ENCODE measurements at regions not wholly inside any gene's neighbourhood (a gene's known extent, or its start where the extent isn't known, plus 50 kb on each side); places are given as distances from the start of the nearest gene placed in this dataset.

DNA sequence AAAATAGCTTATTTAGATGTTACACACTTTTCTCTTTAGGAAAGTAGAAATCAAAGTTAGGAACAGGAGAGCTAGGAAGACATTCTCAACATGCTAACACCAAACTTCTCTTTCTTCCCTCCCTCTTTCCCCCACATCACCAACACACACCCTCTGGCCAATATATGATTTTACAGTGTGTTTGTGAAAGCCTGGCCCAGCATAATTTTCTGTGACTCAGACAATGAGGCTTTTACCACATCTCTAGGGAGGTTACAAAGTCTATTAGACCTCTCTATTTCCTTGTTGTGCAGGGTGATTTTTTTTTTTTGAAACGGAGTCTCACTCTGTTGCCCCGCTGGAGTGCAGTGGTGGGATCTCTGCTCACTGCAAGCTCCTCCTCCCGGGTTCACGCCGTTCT, 189.9 kb downstream of the AASDH start:
- no peak overlapping the region for H3K4me2 ChIP-seq (ENCODE audit: low read depth, low read length)
- POLR2A ChIA-PET = no interaction called here
- peak; percentile 54 for TF ChIP-seq ZNF121 (CRISPR knock-in tag; IDR thresholded peaks at IDR 0.05)
- TF ChIP-seq THAP7 (CRISPR knock-in tag; IDR thresholded peaks at IDR 0.05) = no peak
- H3K4me1 ChIP-seq (ENCODE audit: insufficient read depth, low read length) = no peaks in the 10 kb centered on the region
- H3K9me3 ChIP-seq (ENCODE audit: low read length) = no peaks in the 10 kb centered on the region
- in situ Hi-C loops (cut with HindIII; ENCODE audit: extremely low pct_ligation_motif_present, low pct_unique_long_range_greater_than_20kb) (no loop called here), intact Hi-C loops (cut with micrococcal nuclease; ENCODE audit: unreplicated experiment) (no loop called here)
- CTCF ChIA-PET (ENCODE audit: low intra/inter-chr PET ratio, low total read pairs) = no interaction called here
- no TSS peak for BruUV-seq (replicated peaks)
- 85% methylated on average over 5 of the region's 5 CpGs for WGBS (ENCODE audit: low lambda C conversion rate)
- H4K20me1 ChIP-seq (ENCODE audit: insufficient read depth, low read length) = no peaks in the 10 kb centered on the region
- FAIRE-seq (no peak), ATAC-seq (no peak), DNase-seq (ENCODE audit: low spot score) (no peak)
- H2AFZ ChIP-seq (ENCODE audit: low read length) = no peak overlapping the region
- no peak overlapping the region for H3K27ac ChIP-seq (ENCODE audit: extremely low read length, insufficient read depth, low read length)
- no peaks in the 10 kb centered on the region for H3K79me2 ChIP-seq (ENCODE audit: insufficient read depth, low read length)
- H3K27me3 ChIP-seq (ENCODE audit: control insufficient read depth in 1 of 2, insufficient read depth in 2 of 2, low read length in 2 of 2) = no peaks in the 10 kb centered on the region
- H3K9ac ChIP-seq (ENCODE audit: insufficient read depth, low read depth, low read length) = no peak overlapping the region
- no peaks in the 10 kb centered on the region for H3K36me3 ChIP-seq (replicated peaks in 1 of 2; ENCODE audit: control insufficient read depth in 1 of 2, insufficient read depth in 2 of 2, low read length in 2 of 2)
- H3K4me3 ChIP-seq (replicated peaks in 1 of 3; ENCODE audit: insufficient read depth in 1 of 3, low read depth in 2 of 3, low read length in 3 of 3) = no peak overlapping the region

- TF ChIP-seq ZNF879 (CRISPR knock-in tag; IDR thresholded peaks at IDR 0.05) (no peak), ZNF709 (CRISPR knock-in tag; IDR thresholded peaks at IDR 0.05) (no peak)
- WGBS (ENCODE audit: low lambda C conversion rate) = 88% methylated on average over 4 of the region's 4 CpGs
- H3K4me2 ChIP-seq (ENCODE audit: low read depth, low read length) = no peak overlapping the region
- in situ Hi-C loops (cut with HindIII; ENCODE audit: extremely low pct_ligation_motif_present, low pct_unique_long_range_greater_than_20kb) (no loop called here), intact Hi-C loops (cut with micrococcal nuclease; ENCODE audit: unreplicated experiment) (no loop called here)
- DNase-seq (ENCODE audit: low spot score) = no peak
- BruUV-seq (replicated peaks) = no TSS peak
- H4K20me1 ChIP-seq (ENCODE audit: insufficient read depth, low read length) = no peaks in the 10 kb centered on the region
- POLR2A ChIA-PET = no interaction called here
- H3K9ac ChIP-seq (ENCODE audit: insufficient read depth, low read depth, low read length) = no peak overlapping the region
- no peaks in the 10 kb centered on the region for H3K4me1 ChIP-seq (ENCODE audit: insufficient read depth, low read length)
- H3K27me3 ChIP-seq (ENCODE audit: control insufficient read depth in 1 of 2, insufficient read depth in 2 of 2, low read length in 2 of 2) = no peaks in the 10 kb centered on the region
- CTCF ChIA-PET (ENCODE audit: low intra/inter-chr PET ratio, low total read pairs) = no interaction called here
- ATAC-seq = no peak
- no peak overlapping the region for H3K4me3 ChIP-seq (replicated peaks in 1 of 3; ENCODE audit: insufficient read depth in 1 of 3, low read depth in 2 of 3, low read length in 3 of 3)
- no peak overlapping the region for H3K27ac ChIP-seq (ENCODE audit: extremely low read length, insufficient read depth, low read length)
- no peak overlapping the region for H2AFZ ChIP-seq (ENCODE audit: low read length)
- no peaks in the 10 kb centered on the region for H3K9me3 ChIP-seq (ENCODE audit: low read length)
- H3K79me2 ChIP-seq (ENCODE audit: insufficient read depth, low read length) = no peaks in the 10 kb centered on the region
- FAIRE-seq = no peak
- H3K36me3 ChIP-seq (replicated peaks in 1 of 2; ENCODE audit: control insufficient read depth in 1 of 2, insufficient read depth in 2 of 2, low read length in 2 of 2) = no peaks in the 10 kb centered on the region
Measured at GRCh38 chr4:56195025-56195424, 192.3 kb downstream of the AASDH start.

Data from HepG2 (cell line).